GM23338 (cell line): ENCODE measurements at regions not wholly inside any gene's neighbourhood (a gene's known extent, or its start where the extent isn't known, plus 50 kb on each side); places are given as distances from the start of the nearest gene placed in this dataset.

Experiments
- ATAC-seq: fragments of 200-7000 bp; cut with Tn5 transposase; 3 replicates; pipeline ENCODE4 v1.9.1; 2020
- DNase-seq: peaks from one replicate; pipeline ENCODE4 v3.0.0-alpha.2; 2015; ENCODE audit warnings: low spot score
- H2AFZ ChIP-seq: fragments of 200-600 bp; sonication (generic); 2 replicates; pipeline ENCODE4 v1.8.0; 2016; ENCODE audit warnings: antibody characterized with exemption, mild to moderate bottlenecking, moderate library complexity
- H3F3A ChIP-seq: fragments of 200-600 bp; sonication (generic); replicated peaks from 2 replicates; pipeline ENCODE4 v1.8.0; 2017; ENCODE audit warnings: antibody characterized with exemption, mixed run types, low read depth
- H3K27ac ChIP-seq: fragments of 200-600 bp; sonication (generic); 2 replicates; pipeline ENCODE4 v1.6.1; 2016; ENCODE audit warnings: low read depth
- H3K27me3 ChIP-seq: fragments of 200-600 bp; sonication (generic); 2 replicates; pipeline ENCODE4 v1.8.0; 2016; ENCODE audit warnings: mild to moderate bottlenecking, mixed run types, moderate library complexity; ENCODE audit not compliant: insufficient read depth
- H3K36me3 ChIP-seq: fragments of 200-600 bp; sonication (generic); 2 replicates; pipeline ENCODE4 v1.8.0; 2016; ENCODE audit warnings: mild to moderate bottlenecking; ENCODE audit not compliant: insufficient read depth
- H3K4me1 ChIP-seq: fragments of 200-600 bp; sonication (generic); 2 replicates; pipeline ENCODE4 v1.8.0; 2016; ENCODE audit warnings: mild to moderate bottlenecking, moderate library complexity; ENCODE audit not compliant: insufficient read depth
- H3K4me2 ChIP-seq: fragments of 200-600 bp; sonication (generic); 2 replicates; pipeline ENCODE4 v1.7.1; 2017; ENCODE audit warnings: mixed run types
- H3K4me3 ChIP-seq: fragments of 200-600 bp; sonication (generic); 2 replicates; pipeline ENCODE4 v1.6.1; 2016; ENCODE audit warnings: mixed run types
- H3K79me2 ChIP-seq: fragments of 200-600 bp; sonication (generic); replicated peaks from 2 replicates; pipeline ENCODE4 v1.8.0; 2017; ENCODE audit warnings: mild to moderate bottlenecking; ENCODE audit not compliant: insufficient read depth
- H3K9me2 ChIP-seq: fragments of 200-600 bp; sonication (generic); 2 replicates; pipeline ENCODE4 v1.8.0; 2017; ENCODE audit not compliant: insufficient read depth
- H4K20me1 ChIP-seq: fragments of 200-600 bp; sonication (generic); replicated peaks from 2 replicates; pipeline ENCODE4 v1.8.0; 2017; ENCODE audit warnings: mild to moderate bottlenecking; ENCODE audit not compliant: insufficient read depth
- H3K27ac Mint-ChIP-seq: 2 replicates; pipeline ENCODE4 v1.8.0; 2020; ENCODE audit warnings: inconsistent platforms, mild to moderate bottlenecking, moderate library complexity, mixed read lengths
- H3K27me3 Mint-ChIP-seq: 3 replicates; pipeline ENCODE4 v1.8.0; 2022; ENCODE audit warnings: low read depth, mild to moderate bottlenecking, moderate library complexity, mixed read lengths, inconsistent platforms; ENCODE audit not compliant: insufficient read depth, poor library complexity
- H3K36me3 Mint-ChIP-seq: 3 replicates; pipeline ENCODE4 v1.8.0; 2021; ENCODE audit warnings: low read depth, mild to moderate bottlenecking, inconsistent platforms, moderate library complexity, mixed read lengths
- H3K4me1 Mint-ChIP-seq: 3 replicates; pipeline ENCODE4 v1.8.0; 2020; ENCODE audit warnings: mild to moderate bottlenecking, inconsistent platforms, mixed read lengths
- H3K4me3 Mint-ChIP-seq: 3 replicates; pipeline ENCODE4 v1.8.0; 2021; ENCODE audit warnings: moderate library complexity, mild to moderate bottlenecking, inconsistent platforms, mixed read lengths
- H3K9me3 Mint-ChIP-seq: 3 replicates; pipeline ENCODE4 v1.8.0; 2020; ENCODE audit warnings: moderate library complexity, mild to moderate bottlenecking, inconsistent platforms, mixed read lengths
- CREB1 ChIP-seq: fragments of 250-450 bp; sonication (Bioruptor Pico); IDR thresholded peaks from 2 replicates; pipeline ENCODE4 v1.5.0; 2020; ENCODE audit warnings: low read depth, mild to moderate bottlenecking, moderate library complexity
- EZH2phosphoT487 ChIP-seq: fragments of 200-600 bp; sonication (generic); IDR thresholded peaks from one replicate; pipeline ENCODE4 v1.8.1; 2018; ENCODE audit warnings: antibody characterized with exemption; ENCODE audit not compliant: unreplicated experiment
- NANOG ChIP-seq: IDR thresholded peaks from 2 replicates; pipeline ENCODE4 v1.6.1; 2016; ENCODE audit warnings: antibody characterized with exemption, borderline replicate concordance
- POLR2AphosphoS5 ChIP-seq: IDR thresholded peaks from 2 replicates; pipeline ENCODE4 v1.6.1; 2016; ENCODE audit warnings: antibody characterized with exemption, low read depth
- ZNF114 ChIP-seq: fragments of 250-450 bp; sonication (Bioruptor Pico); IDR thresholded peaks from 2 replicates; pipeline ENCODE4 v1.5.0; 2020; ENCODE audit warnings: mild to moderate bottlenecking, moderate library complexity
- ZNF331 ChIP-seq: fragments of 250-450 bp; sonication (Bioruptor Pico); IDR thresholded peaks from 2 replicates; pipeline ENCODE4 v1.5.0; 2020; ENCODE audit warnings: low read depth, mild to moderate bottlenecking, moderate library complexity
- TF ChIP-seq, protein P1 (sequence below): IDR thresholded peaks from one replicate; pipeline ENCODE4 v1.6.1; 2018; ENCODE audit warnings: antibody characterized with exemption; ENCODE audit not compliant: unreplicated experiment
- TF ChIP-seq, protein P2 (sequence below), 2 experiments: fragments of 200-600 bp in 1 of 2; sonication (generic) in 1 of 2; conservative IDR thresholded peaks; 2 replicates each; pipeline versions ENCODE4 v1.5.1 to v1.6.1; 2016 to 2017; ENCODE audit warnings: antibody characterized with exemption in 2 of 2, low read depth in 2 of 2, mild to moderate bottlenecking in 2 of 2, moderate library complexity in 1 of 2
- TF ChIP-seq, protein P3 (sequence below): IDR thresholded peaks from 2 replicates; pipeline ENCODE4 v1.6.1; 2016; ENCODE audit warnings: antibody characterized with exemption
- TF ChIP-seq, protein P4 (sequence below): fragments of 250-450 bp; sonication (Bioruptor Pico); IDR thresholded peaks from 2 replicates; pipeline ENCODE4 v1.5.0; 2020; ENCODE audit warnings: mild to moderate bottlenecking, moderate library complexity

DNA sequence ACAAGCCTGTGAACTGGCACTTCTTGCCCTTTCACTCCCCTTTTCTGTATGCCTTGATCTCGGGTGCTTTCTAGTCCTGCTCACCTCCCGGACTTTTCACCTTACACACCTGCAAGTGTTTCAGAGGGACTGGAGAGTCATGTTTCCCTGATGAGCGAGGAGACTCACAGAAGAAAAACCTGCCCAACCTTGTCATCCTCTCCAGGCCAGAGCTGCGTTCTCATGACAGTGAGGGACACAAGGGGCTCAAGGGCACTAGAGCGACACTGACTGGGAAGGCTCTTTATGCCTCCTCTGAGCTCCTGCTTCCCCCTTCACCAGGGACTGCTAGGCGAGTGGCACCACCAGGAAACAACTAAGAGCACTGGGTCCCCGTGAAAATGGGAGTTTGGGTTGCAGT is 376.9 kb upstream of the RPS23 start:
- H3K4me1 ChIP-seq = no peaks in the 10 kb centered on the region
- H3K27me3 ChIP-seq = no peaks in the 10 kb centered on the region
- no peaks in the 10 kb centered on the region for H4K20me1 ChIP-seq
- DNase-seq (no peak), ATAC-seq (no peak; the same call in 2 of the 3 replicates)
- H3K27ac Mint-ChIP-seq = no peak overlapping the region
- H3K4me2 ChIP-seq = no peak overlapping the region
- H3K36me3 Mint-ChIP-seq = no peaks in the 10 kb centered on the region
- 0 out of 2 replicates have a peak overlapping the region, but pooled peaks have one; percentile 32 for H2AFZ ChIP-seq
- H3K79me2 ChIP-seq = no peaks in the 10 kb centered on the region
- no peaks in the 10 kb centered on the region for H3K9me3 Mint-ChIP-seq
- no peak overlapping the region for H3K27ac ChIP-seq
- no peak overlapping the region for H3K4me3 Mint-ChIP-seq
- no peaks in the 10 kb centered on the region for H3K36me3 ChIP-seq
- H3K27me3 Mint-ChIP-seq = peaks cover 2% of the 10 kb centered on the region
- H3K4me1 Mint-ChIP-seq = no peaks in the 10 kb centered on the region
- no peak for TF ChIP-seq ZNF331 (CRISPR knock-in tag)
- peaks cover 1% of the 10 kb centered on the region; the same call in 1 of the 2 replicates for H3K9me2 ChIP-seq
- no peak overlapping the region for H3K4me3 ChIP-seq
- H3F3A ChIP-seq = no peaks in the 10 kb centered on the region

DNA sequence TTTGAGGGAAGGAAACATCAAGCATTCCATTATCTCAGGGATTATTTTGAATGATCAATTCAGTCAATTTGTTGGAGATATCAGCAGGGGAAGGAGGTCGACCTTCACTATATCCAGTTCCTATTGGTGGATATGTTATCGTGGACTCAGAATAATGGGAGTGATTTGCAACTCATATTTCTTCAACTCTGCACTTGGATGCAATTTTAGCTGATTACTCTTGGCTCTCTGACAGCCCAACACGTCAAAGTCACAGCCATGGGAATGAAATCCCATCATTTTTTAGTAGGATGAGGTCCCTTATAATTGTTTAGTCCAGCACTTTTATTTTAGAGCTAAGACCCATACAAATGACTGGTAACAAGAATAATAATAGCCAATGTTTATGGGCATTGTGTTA is 371.8 kb upstream of the RPS23 start:
- no peak overlapping the region for H3K4me2 ChIP-seq
- H2AFZ ChIP-seq = no peak overlapping the region
- Mint-ChIP-seq H3K27ac (no peak overlapping the region), H3K27me3 (no peaks in the 10 kb centered on the region), H3K4me1 (no peaks in the 10 kb centered on the region), H3K9me3 (no peaks in the 10 kb centered on the region), H3K36me3 (no peaks in the 10 kb centered on the region), H3K4me3 (no peak overlapping the region)
- H3K9me2 ChIP-seq = no peaks in the 10 kb centered on the region
- ATAC-seq (no peak), DNase-seq (no peak)
- no peaks in the 10 kb centered on the region for H3K4me1 ChIP-seq
- H3F3A ChIP-seq = no peaks in the 10 kb centered on the region
- H3K4me3 ChIP-seq = no peak overlapping the region
- H3K79me2 ChIP-seq = no peaks in the 10 kb centered on the region
- H3K36me3 ChIP-seq = no peaks in the 10 kb centered on the region
- no peaks in the 10 kb centered on the region for H4K20me1 ChIP-seq
- H3K27ac ChIP-seq = no peak overlapping the region
- no peaks in the 10 kb centered on the region for H3K27me3 ChIP-seq
- TF ChIP-seq NANOG (no peak), ZNF114 (no peak), EZH2phosphoT487 (no peak), CREB1 (no peak), POLR2AphosphoS5 (no peak), ZNF331 (CRISPR knock-in tag) (no peak)
- TF ChIP-seq, protein P1, sequence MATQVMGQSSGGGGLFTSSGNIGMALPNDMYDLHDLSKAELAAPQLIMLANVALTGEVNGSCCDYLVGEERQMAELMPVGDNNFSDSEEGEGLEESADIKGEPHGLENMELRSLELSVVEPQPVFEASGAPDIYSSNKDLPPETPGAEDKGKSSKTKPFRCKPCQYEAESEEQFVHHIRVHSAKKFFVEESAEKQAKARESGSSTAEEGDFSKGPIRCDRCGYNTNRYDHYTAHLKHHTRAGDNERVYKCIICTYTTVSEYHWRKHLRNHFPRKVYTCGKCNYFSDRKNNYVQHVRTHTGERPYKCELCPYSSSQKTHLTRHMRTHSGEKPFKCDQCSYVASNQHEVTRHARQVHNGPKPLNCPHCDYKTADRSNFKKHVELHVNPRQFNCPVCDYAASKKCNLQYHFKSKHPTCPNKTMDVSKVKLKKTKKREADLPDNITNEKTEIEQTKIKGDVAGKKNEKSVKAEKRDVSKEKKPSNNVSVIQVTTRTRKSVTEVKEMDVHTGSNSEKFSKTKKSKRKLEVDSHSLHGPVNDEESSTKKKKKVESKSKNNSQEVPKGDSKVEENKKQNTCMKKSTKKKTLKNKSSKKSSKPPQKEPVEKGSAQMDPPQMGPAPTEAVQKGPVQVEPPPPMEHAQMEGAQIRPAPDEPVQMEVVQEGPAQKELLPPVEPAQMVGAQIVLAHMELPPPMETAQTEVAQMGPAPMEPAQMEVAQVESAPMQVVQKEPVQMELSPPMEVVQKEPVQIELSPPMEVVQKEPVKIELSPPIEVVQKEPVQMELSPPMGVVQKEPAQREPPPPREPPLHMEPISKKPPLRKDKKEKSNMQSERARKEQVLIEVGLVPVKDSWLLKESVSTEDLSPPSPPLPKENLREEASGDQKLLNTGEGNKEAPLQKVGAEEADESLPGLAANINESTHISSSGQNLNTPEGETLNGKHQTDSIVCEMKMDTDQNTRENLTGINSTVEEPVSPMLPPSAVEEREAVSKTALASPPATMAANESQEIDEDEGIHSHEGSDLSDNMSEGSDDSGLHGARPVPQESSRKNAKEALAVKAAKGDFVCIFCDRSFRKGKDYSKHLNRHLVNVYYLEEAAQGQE = no peak
- TF ChIP-seq, protein P2, sequence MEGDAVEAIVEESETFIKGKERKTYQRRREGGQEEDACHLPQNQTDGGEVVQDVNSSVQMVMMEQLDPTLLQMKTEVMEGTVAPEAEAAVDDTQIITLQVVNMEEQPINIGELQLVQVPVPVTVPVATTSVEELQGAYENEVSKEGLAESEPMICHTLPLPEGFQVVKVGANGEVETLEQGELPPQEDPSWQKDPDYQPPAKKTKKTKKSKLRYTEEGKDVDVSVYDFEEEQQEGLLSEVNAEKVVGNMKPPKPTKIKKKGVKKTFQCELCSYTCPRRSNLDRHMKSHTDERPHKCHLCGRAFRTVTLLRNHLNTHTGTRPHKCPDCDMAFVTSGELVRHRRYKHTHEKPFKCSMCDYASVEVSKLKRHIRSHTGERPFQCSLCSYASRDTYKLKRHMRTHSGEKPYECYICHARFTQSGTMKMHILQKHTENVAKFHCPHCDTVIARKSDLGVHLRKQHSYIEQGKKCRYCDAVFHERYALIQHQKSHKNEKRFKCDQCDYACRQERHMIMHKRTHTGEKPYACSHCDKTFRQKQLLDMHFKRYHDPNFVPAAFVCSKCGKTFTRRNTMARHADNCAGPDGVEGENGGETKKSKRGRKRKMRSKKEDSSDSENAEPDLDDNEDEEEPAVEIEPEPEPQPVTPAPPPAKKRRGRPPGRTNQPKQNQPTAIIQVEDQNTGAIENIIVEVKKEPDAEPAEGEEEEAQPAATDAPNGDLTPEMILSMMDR (conservative IDR thresholded peaks at IDR 0.05; ENCODE audit: low read depth in 2 of 2) = no peak
- TF ChIP-seq, protein P3, sequence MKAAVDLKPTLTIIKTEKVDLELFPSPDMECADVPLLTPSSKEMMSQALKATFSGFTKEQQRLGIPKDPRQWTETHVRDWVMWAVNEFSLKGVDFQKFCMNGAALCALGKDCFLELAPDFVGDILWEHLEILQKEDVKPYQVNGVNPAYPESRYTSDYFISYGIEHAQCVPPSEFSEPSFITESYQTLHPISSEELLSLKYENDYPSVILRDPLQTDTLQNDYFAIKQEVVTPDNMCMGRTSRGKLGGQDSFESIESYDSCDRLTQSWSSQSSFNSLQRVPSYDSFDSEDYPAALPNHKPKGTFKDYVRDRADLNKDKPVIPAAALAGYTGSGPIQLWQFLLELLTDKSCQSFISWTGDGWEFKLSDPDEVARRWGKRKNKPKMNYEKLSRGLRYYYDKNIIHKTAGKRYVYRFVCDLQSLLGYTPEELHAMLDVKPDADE = no peak
- TF ChIP-seq, protein P4, sequence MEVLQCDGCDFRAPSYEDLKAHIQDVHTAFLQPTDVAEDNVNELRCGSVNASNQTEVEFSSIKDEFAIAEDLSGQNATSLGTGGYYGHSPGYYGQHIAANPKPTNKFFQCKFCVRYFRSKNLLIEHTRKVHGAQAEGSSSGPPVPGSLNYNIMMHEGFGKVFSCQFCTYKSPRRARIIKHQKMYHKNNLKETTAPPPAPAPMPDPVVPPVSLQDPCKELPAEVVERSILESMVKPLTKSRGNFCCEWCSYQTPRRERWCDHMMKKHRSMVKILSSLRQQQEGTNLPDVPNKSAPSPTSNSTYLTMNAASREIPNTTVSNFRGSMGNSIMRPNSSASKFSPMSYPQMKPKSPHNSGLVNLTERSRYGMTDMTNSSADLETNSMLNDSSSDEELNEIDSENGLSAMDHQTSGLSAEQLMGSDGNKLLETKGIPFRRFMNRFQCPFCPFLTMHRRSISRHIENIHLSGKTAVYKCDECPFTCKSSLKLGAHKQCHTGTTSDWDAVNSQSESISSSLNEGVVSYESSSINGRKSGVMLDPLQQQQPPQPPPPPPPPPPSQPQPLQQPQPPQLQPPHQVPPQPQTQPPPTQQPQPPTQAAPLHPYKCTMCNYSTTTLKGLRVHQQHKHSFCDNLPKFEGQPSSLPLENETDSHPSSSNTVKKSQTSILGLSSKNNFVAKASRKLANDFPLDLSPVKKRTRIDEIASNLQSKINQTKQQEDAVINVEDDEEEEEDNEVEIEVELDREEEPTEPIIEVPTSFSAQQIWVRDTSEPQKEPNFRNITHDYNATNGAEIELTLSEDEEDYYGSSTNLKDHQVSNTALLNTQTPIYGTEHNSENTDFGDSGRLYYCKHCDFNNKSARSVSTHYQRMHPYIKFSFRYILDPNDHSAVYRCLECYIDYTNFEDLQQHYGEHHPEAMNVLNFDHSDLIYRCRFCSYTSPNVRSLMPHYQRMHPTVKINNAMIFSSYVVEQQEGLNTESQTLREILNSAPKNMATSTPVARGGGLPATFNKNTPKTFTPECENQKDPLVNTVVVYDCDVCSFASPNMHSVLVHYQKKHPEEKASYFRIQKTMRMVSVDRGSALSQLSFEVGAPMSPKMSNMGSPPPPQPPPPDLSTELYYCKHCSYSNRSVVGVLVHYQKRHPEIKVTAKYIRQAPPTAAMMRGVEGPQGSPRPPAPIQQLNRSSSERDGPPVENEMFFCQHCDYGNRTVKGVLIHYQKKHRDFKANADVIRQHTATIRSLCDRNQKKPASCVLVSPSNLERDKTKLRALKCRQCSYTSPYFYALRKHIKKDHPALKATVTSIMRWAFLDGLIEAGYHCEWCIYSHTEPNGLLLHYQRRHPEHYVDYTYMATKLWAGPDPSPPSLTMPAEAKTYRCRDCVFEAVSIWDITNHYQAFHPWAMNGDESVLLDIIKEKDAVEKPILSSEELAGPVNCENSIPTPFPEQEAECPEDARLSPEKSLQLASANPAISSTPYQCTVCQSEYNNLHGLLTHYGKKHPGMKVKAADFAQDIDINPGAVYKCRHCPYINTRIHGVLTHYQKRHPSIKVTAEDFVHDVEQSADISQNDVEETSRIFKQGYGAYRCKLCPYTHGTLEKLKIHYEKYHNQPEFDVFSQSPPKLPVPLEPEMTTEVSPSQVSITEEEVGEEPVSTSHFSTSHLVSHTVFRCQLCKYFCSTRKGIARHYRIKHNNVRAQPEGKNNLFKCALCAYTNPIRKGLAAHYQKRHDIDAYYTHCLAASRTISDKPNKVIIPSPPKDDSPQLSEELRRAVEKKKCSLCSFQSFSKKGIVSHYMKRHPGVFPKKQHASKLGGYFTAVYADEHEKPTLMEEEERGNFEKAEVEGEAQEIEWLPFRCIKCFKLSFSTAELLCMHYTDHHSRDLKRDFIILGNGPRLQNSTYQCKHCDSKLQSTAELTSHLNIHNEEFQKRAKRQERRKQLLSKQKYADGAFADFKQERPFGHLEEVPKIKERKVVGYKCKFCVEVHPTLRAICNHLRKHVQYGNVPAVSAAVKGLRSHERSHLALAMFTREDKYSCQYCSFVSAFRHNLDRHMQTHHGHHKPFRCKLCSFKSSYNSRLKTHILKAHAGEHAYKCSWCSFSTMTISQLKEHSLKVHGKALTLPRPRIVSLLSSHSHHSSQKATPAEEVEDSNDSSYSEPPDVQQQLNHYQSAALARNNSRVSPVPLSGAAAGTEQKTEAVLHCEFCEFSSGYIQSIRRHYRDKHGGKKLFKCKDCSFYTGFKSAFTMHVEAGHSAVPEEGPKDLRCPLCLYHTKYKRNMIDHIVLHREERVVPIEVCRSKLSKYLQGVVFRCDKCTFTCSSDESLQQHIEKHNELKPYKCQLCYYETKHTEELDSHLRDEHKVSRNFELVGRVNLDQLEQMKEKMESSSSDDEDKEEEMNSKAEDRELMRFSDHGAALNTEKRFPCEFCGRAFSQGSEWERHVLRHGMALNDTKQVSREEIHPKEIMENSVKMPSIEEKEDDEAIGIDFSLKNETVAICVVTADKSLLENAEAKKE (CRISPR knock-in tag) = no peak
